SK-N-SH (cell line): ENCODE measurements at regions not wholly inside any gene's neighbourhood (a gene's known extent, or its start where the extent isn't known, plus 50 kb on each side); places are given as distances from the start of the nearest gene placed in this dataset.

Experiments
- CTCF ChIA-PET: fragments of 300-600, 350-600 bp; formaldehyde crosslinking; extraction: SDS; loops from one replicate; lab custom pipeline; 2021; lab: Yijun Ruan, JAX
- POLR2A ChIA-PET: fragments of 350-600 bp; sonication (Branson Sonifier 250); formaldehyde crosslinking; extraction: SDS; loops from one replicate; lab custom pipeline; 2020; ENCODE audit warnings: antibody characterized with exemption, inconsistent platforms; lab: Yijun Ruan, JAX
- DNase-seq: peaks from one replicate; pipeline ENCODE4 v3.0.0; 2012
- H2AFZ ChIP-seq: fragments of 200-600 bp; sonication (generic); 2 replicates; pipeline ENCODE4 v1.8.1; 2016; ENCODE audit warnings: antibody characterized with exemption, mild to moderate bottlenecking, low read depth
- H3F3A ChIP-seq: fragments of 200-600 bp; sonication (generic); replicated peaks from 2 replicates; pipeline ENCODE3; 2016; ENCODE audit warnings: antibody characterized with exemption, mild to moderate bottlenecking; ENCODE audit not compliant: insufficient read depth
- H3K27ac ChIP-seq, 2 experiments: fragments of 200-500 bp in 1 of 2; fragments of 200-600 bp in 1 of 2; sonication (Bioruptor generic) in 1 of 2; sonication (generic), shearing (Covaris generic) in 1 of 2; 2 replicates each; pipeline versions ENCODE4 v1.5.1 to v1.6.1; 2014 to 2016; ENCODE audit warnings: low read depth in 2 of 2, inconsistent platforms in 1 of 2, low read length in 1 of 2, mild to moderate bottlenecking in 1 of 2, mixed read lengths in 1 of 2
- H3K27me3 ChIP-seq: fragments of 200-600 bp; sonication (generic), shearing (Covaris generic); 2 replicates; pipeline ENCODE4 v1.6.1; 2016; ENCODE audit warnings: mixed run types; ENCODE audit not compliant: insufficient read depth
- H3K36me3 ChIP-seq, 2 experiments: fragments of 200-500 bp in 1 of 2; fragments of 200-600 bp in 1 of 2; sonication (Bioruptor generic) in 1 of 2; sonication (generic) in 1 of 2; replicated peaks in 1 of 2; 2 replicates each; pipeline versions ENCODE3 to v1.5.1; 2014 to 2016; ENCODE audit warnings: low read length in 1 of 2, mild to moderate bottlenecking in 1 of 2; ENCODE audit not compliant: insufficient read depth in 2 of 2, control insufficient read depth in 1 of 2
- H3K4me1 ChIP-seq, 2 experiments: fragments of 200-500 bp in 1 of 2; fragments of 200-600 bp in 1 of 2; sonication (Bioruptor generic) in 1 of 2; sonication (generic), shearing (Covaris generic) in 1 of 2; 2 replicates each; pipeline versions ENCODE4 v1.5.1 to v1.6.1; 2014 to 2016; ENCODE audit warnings: low read depth in 1 of 2, low read length in 1 of 2, mixed run types in 1 of 2; ENCODE audit not compliant: insufficient read depth in 2 of 2, control insufficient read depth in 1 of 2
- H3K4me2 ChIP-seq: fragments of 200-600 bp; sonication (generic), shearing (Covaris generic); 2 replicates; pipeline ENCODE4 v1.6.1; 2017; ENCODE audit warnings: mixed run types
- H3K4me3 ChIP-seq, 2 experiments: fragments of 200-500 bp in 1 of 2; fragments of 200-600 bp in 1 of 2; sonication (Bioruptor generic) in 1 of 2; sonication (generic), shearing (Covaris generic) in 1 of 2; 2 replicates each; pipeline versions ENCODE4 v1.5.1 to v1.8.1; 2014 to 2016; ENCODE audit warnings: low read depth in 2 of 2, inconsistent platforms in 1 of 2, low read length in 1 of 2, mild to moderate bottlenecking in 1 of 2, mixed read lengths in 1 of 2, moderate library complexity in 1 of 2
- H3K79me2 ChIP-seq: fragments of 200-600 bp; sonication (generic); 2 replicates; pipeline ENCODE4 v1.8.1; 2017; ENCODE audit warnings: mild to moderate bottlenecking; ENCODE audit not compliant: insufficient read depth
- H3K9ac ChIP-seq: fragments of 200-600 bp; sonication (generic); 2 replicates; pipeline ENCODE4 v1.6.1; 2017; ENCODE audit warnings: mixed run types
- H3K9me2 ChIP-seq: fragments of 200-600 bp; sonication (generic); 2 replicates; pipeline ENCODE4 v1.6.1; 2017; ENCODE audit warnings: mixed run types
- H3K9me3 ChIP-seq: fragments of 200-600 bp; sonication (generic); 2 replicates; pipeline ENCODE4 v1.6.1; 2017; ENCODE audit warnings: mixed run types, mild to moderate bottlenecking, moderate library complexity
- H4K20me1 ChIP-seq: fragments of 200-600 bp; sonication (generic); 2 replicates; pipeline ENCODE4 v1.6.1; 2017; ENCODE audit warnings: mild to moderate bottlenecking, mixed run types; ENCODE audit not compliant: insufficient read depth
- CTCF ChIP-seq: fragments of 200-600 bp; sonication (generic); IDR thresholded peaks from 2 replicates; pipeline ENCODE4 v1.6.1; 2017; ENCODE audit warnings: antibody characterized with exemption, mild to moderate bottlenecking, moderate library complexity
- EP300 ChIP-seq, 2 experiments: IDR thresholded peaks; 2 replicates each; pipeline versions ENCODE4 v1.4.0 to v1.6.1; 2012; ENCODE audit warnings: borderline replicate concordance in 1 of 2, low read depth in 1 of 2, low read length in 1 of 2
- FOSL2 ChIP-seq: IDR thresholded peaks from 2 replicates; pipeline ENCODE4 v1.4.0; 2012; ENCODE audit warnings: low read depth, mild to moderate bottlenecking, moderate library complexity, borderline replicate concordance
- JUND ChIP-seq: IDR thresholded peaks from 2 replicates; pipeline ENCODE4 v1.4.0; 2012
- PBX3 ChIP-seq: IDR thresholded peaks from 2 replicates; pipeline ENCODE4; 2012
- RCOR1 ChIP-seq: fragments of 150-350 bp; IDR thresholded peaks from 2 replicates; pipeline ENCODE4 v1.6.1; 2017; ENCODE audit warnings: antibody characterized with exemption, low read length
- TCF12 ChIP-seq: IDR thresholded peaks from 2 replicates; pipeline ENCODE4 v1.4.0; 2012
- WGBS: methylation state at CpG from one replicate; pipeline ENCODE4 v1.1.6; 2017; ENCODE audit warnings: low lambda C conversion rate; 5-methylcytosine and 5-hydroxymethylcytosine counted together

GRCh38 chr2:220512419-220512818 is 885.0 kb downstream of the SLC4A3 start:
- ChIA-PET POLR2A (no interaction called here), CTCF (no interaction called here)
- Histone ChIP-seq H3K4me1 (peaks cover 0 to 17% of the 10 kb centered on the region in 2 experiments; a peak in 2 of 4 replicates), H3K9me2 (no peaks in the 10 kb centered on the region), H3K9ac (no peak overlapping the region), H3K4me3 (no peak overlapping the region), H3K79me2 (no peaks in the 10 kb centered on the region), H2AFZ (no peak overlapping the region), H3F3A (peaks cover 8% of the 10 kb centered on the region), H3K27ac (no peak overlapping the region; a peak in 1 of 4 replicates), H3K27me3 (no peaks in the 10 kb centered on the region), H3K9me3 (no peaks in the 10 kb centered on the region), H3K36me3 (no peaks in the 10 kb centered on the region), H3K4me2 (no peak overlapping the region), H4K20me1 (no peaks in the 10 kb centered on the region)
- WGBS = 5% methylated on average over 2 of the region's 2 CpGs
- peak; percentile 13; the same call in 1 of the 2 replicates for TF ChIP-seq PBX3
- peak; percentile 29; the same call in 1 of the 2 replicates for TF ChIP-seq JUND
- TF ChIP-seq CTCF = no peak
- TF ChIP-seq TCF12 = peak; percentile 32; the same call in 1 of the 2 replicates
- peak in 1 of 2 experiments; percentile 46; a peak in 1 of 4 replicates for TF ChIP-seq EP300 (IDR thresholded peaks at IDR 0.05; ENCODE audit: borderline replicate concordance in 1 of 2, low read depth in 1 of 2, low read length in 1 of 2)
- peak; percentile 27; the same call in 1 of the 2 replicates for TF ChIP-seq FOSL2
- DNase-seq = no peak

DNA sequence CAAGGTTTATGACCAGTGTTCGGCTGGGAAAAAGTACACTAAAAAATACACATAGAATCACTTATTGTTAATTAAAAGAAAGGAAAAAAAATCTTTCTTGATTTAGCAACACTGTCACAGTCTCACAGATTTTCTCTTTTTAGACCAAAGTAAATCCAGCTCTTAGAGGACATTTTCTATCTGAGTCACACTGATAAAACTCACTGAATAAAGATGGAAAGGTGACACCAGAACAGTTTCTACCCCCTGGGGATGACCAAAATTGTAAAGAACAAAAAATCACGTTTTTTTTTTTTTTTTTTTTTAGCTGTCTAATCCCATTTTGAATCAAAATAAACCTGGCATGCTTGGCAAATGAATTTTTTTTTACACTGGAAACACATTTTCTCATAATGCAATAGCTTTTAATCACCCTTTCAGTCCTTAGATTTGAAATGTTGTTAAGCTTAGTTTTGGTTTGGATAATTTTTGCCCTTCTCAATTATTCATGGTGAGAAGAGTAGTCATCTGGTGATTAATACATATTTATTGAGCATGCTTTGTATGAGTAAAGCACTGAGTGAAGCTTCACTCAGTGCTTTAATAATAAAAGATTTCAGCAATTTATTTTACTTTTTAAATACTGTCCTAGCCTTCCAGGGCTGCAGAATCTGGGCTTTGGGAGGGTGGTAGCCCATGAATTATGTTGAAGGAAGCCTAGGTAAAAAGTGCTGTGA is 886.3 kb downstream of the SLC4A3 start:
- H3K27me3 ChIP-seq = no peaks in the 10 kb centered on the region
- H3K27ac ChIP-seq = peak overlapping the region in 1 of 2 experiments; percentile 6; a peak in 1 of 4 replicates
- no peak overlapping the region for H3K4me3 ChIP-seq
- 9% methylated on average over 2 of the region's 2 CpGs for WGBS
- CTCF ChIA-PET = no interaction called here
- H3K9ac ChIP-seq = no peak overlapping the region
- H3K79me2 ChIP-seq = no peaks in the 10 kb centered on the region
- no peaks in the 10 kb centered on the region for H4K20me1 ChIP-seq
- no peak overlapping the region for H2AFZ ChIP-seq
- POLR2A ChIA-PET = interaction anchor here (0.7 kb wide), 1 partner anchor 1068 kb away, joined by 6 read pairs; no protein-coding TSS in a partner anchor
- H3K9me2 ChIP-seq = no peaks in the 10 kb centered on the region
- no peaks in the 10 kb centered on the region for H3K9me3 ChIP-seq
- peaks cover 8% of the 10 kb centered on the region for H3F3A ChIP-seq
- H3K4me1 ChIP-seq = peaks cover 0 to 17% of the 10 kb centered on the region in 2 experiments; a peak in 2 of 4 replicates
- H3K36me3 ChIP-seq = no peaks in the 10 kb centered on the region
- no peak for DNase-seq
- TF ChIP-seq RCOR1 = no peak
- TF ChIP-seq EP300 (IDR thresholded peaks at IDR 0.05; ENCODE audit: borderline replicate concordance in 1 of 2, low read depth in 1 of 2, low read length in 1 of 2) = 0 out of 4 replicates have a peak, but pooled peaks of 1 of the 2 experiments have one; percentile 7
- no peak overlapping the region for H3K4me2 ChIP-seq
